ENCODE measurements at regions not wholly inside any gene's neighbourhood (a gene's known extent, or its start where the extent isn't known, plus 50 kb on each side); places are given as distances from the start of the nearest gene placed in this dataset.

- no peak overlapping the region for H2AFZ ChIP-seq (ENCODE audit: low read depth, low read length)
- dilution Hi-C loops (cut with MboI; ENCODE audit: extremely low pct_ligation_motif_present, low sequenced_read_pairs): no loop called here
- TF ChIP-seq, protein P1, sequence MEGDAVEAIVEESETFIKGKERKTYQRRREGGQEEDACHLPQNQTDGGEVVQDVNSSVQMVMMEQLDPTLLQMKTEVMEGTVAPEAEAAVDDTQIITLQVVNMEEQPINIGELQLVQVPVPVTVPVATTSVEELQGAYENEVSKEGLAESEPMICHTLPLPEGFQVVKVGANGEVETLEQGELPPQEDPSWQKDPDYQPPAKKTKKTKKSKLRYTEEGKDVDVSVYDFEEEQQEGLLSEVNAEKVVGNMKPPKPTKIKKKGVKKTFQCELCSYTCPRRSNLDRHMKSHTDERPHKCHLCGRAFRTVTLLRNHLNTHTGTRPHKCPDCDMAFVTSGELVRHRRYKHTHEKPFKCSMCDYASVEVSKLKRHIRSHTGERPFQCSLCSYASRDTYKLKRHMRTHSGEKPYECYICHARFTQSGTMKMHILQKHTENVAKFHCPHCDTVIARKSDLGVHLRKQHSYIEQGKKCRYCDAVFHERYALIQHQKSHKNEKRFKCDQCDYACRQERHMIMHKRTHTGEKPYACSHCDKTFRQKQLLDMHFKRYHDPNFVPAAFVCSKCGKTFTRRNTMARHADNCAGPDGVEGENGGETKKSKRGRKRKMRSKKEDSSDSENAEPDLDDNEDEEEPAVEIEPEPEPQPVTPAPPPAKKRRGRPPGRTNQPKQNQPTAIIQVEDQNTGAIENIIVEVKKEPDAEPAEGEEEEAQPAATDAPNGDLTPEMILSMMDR (IDR thresholded peaks at IDR 0.05; ENCODE audit: extremely low read depth in 1 of 2, insufficient read depth in 1 of 2, low read depth in 1 of 2, low read length in 2 of 2): no peak
- no peak for TF ChIP-seq EZH2 (IDR thresholded peaks at IDR 0.05; ENCODE audit: borderline replicate concordance, low read depth, low read length, severe bottlenecking)
- TF ChIP-seq FOS (IDR thresholded peaks at IDR 0.05; ENCODE audit: borderline replicate concordance, insufficient read depth, low read length): no peak
- TF ChIP-seq POLR2AphosphoS5 (IDR thresholded peaks at IDR 0.05; ENCODE audit: insufficient read depth, low read depth, low read length): no peak
- no peak for TF ChIP-seq GATA2 (IDR thresholded peaks at IDR 0.05; ENCODE audit: insufficient read depth, insufficient read length, low read depth, low read length)
- ChIA-PET CTCF (no interaction called here), POLR2A (no interaction called here)
- BruUV-seq (replicated peaks): no TSS peak
- no peaks in the 10 kb centered on the region for H3K9me3 ChIP-seq (replicated peaks; ENCODE audit: control insufficient read depth, insufficient read depth, low read length)
- H3K9ac ChIP-seq (replicated peaks; ENCODE audit: extremely low read depth, insufficient read depth, low read length): no peak overlapping the region
- intact Hi-C loops (cut with micrococcal nuclease): no loop called here
- DNase-seq (ENCODE audit: low read depth, low spot score): no peak
- H3K9me1 ChIP-seq (replicated peaks; ENCODE audit: control insufficient read depth, extremely low read depth, insufficient read depth, low read length): no peaks in the 10 kb centered on the region
- H3K4me2 ChIP-seq (ENCODE audit: insufficient read depth, low read length): no peak overlapping the region
- no peak overlapping the region for H3K4me3 ChIP-seq (replicated peaks in 1 of 3; ENCODE audit: insufficient read depth in 1 of 3, low read depth in 1 of 3, low read length in 3 of 3)
- no peak for FAIRE-seq
- H4K20me1 ChIP-seq (replicated peaks; ENCODE audit: control insufficient read depth, extremely low read depth, insufficient read depth, low read length): no peaks in the 10 kb centered on the region
- H3K27ac ChIP-seq (ENCODE audit: insufficient read depth, low read depth, low read length): no peak overlapping the region
- H3K79me2 ChIP-seq (ENCODE audit: control insufficient read depth, insufficient read depth, low read length): no peaks in the 10 kb centered on the region
- no peaks in the 10 kb centered on the region for H3K36me3 ChIP-seq (ENCODE audit: control insufficient read depth in 2 of 2, extremely low read depth in 1 of 2, insufficient read depth in 2 of 2, low read length in 2 of 2)
- H3K4me1 ChIP-seq (ENCODE audit: control insufficient read depth, extremely low read depth, insufficient read depth, low read length): no peaks in the 10 kb centered on the region
- no peaks in the 10 kb centered on the region for H3K27me3 ChIP-seq (ENCODE audit: control insufficient read depth in 2 of 2, insufficient read depth in 2 of 2, low read length in 2 of 2)
Measured at GRCh38 chr11:98549571-98549970, 471.2 kb upstream of the CNTN5 start.

DNA sequence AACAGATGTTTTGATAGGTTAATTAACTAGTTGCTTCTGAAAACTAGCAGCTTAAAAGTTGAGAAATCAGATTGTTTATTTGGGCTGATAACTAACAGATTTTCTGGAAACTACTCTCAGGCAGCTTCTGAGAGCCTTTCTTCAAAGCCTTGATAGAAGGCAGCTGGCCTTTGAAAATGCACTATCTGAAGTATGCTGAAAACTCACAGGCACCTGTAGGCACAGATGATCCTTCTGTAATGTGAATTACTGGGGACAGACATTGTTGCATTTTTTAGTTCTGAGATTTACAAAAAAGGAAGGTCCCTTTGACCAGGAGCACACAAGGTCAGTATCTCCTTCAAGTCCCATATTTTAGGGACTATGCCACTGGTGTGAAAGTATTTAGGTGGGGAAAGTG lies 460.8 kb upstream of the CNTN5 start:
- Histone ChIP-seq H3K27me3 (ENCODE audit: control insufficient read depth in 2 of 2, insufficient read depth in 2 of 2, low read length in 2 of 2) (no peaks in the 10 kb centered on the region), H3K9me3 (replicated peaks; ENCODE audit: control insufficient read depth, insufficient read depth, low read length) (peaks cover 2% of the 10 kb centered on the region), H3K9ac (replicated peaks; ENCODE audit: extremely low read depth, insufficient read depth, low read length) (no peak overlapping the region), H3K4me3 (replicated peaks in 1 of 3; ENCODE audit: insufficient read depth in 1 of 3, low read depth in 1 of 3, low read length in 3 of 3) (no peak overlapping the region), H3K4me2 (ENCODE audit: insufficient read depth, low read length) (no peak overlapping the region), H3K4me1 (ENCODE audit: control insufficient read depth, extremely low read depth, insufficient read depth, low read length) (no peaks in the 10 kb centered on the region), H3K9me1 (replicated peaks; ENCODE audit: control insufficient read depth, extremely low read depth, insufficient read depth, low read length) (no peaks in the 10 kb centered on the region), H3K36me3 (ENCODE audit: control insufficient read depth in 2 of 2, extremely low read depth in 1 of 2, insufficient read depth in 2 of 2, low read length in 2 of 2) (no peaks in the 10 kb centered on the region), H2AFZ (ENCODE audit: low read depth, low read length) (no peak overlapping the region), H3K79me2 (ENCODE audit: control insufficient read depth, insufficient read depth, low read length) (no peaks in the 10 kb centered on the region), H4K20me1 (replicated peaks; ENCODE audit: control insufficient read depth, extremely low read depth, insufficient read depth, low read length) (no peaks in the 10 kb centered on the region), H3K27ac (ENCODE audit: insufficient read depth, low read depth, low read length) (no peak overlapping the region)
- DNase-seq (ENCODE audit: low read depth, low spot score): no peak
- no TSS peak for BruUV-seq (replicated peaks)
- ChIA-PET POLR2A (no interaction called here), CTCF (no interaction called here)
- intact Hi-C loops (cut with micrococcal nuclease) (no loop called here), dilution Hi-C loops (cut with MboI; ENCODE audit: extremely low pct_ligation_motif_present, low sequenced_read_pairs) (no loop called here)
- no peak for FAIRE-seq
- TF ChIP-seq, protein P1 (IDR thresholded peaks at IDR 0.05; ENCODE audit: extremely low read depth in 1 of 2, insufficient read depth in 1 of 2, low read depth in 1 of 2, low read length in 2 of 2): no peak
- TF ChIP-seq JUN (IDR thresholded peaks at IDR 0.05; ENCODE audit: borderline replicate concordance, insufficient read depth, insufficient read length, low read depth) (no peak), MAX (IDR thresholded peaks at IDR 0.05; ENCODE audit: insufficient read depth, insufficient read length) (no peak), FOS (IDR thresholded peaks at IDR 0.05; ENCODE audit: borderline replicate concordance, insufficient read depth, low read length) (no peak), POLR2AphosphoS5 (IDR thresholded peaks at IDR 0.05; ENCODE audit: insufficient read depth, low read depth, low read length) (no peak), MYC (IDR thresholded peaks at IDR 0.05; ENCODE audit: low read depth, low read length) (no peak), GATA2 (IDR thresholded peaks at IDR 0.05; ENCODE audit: insufficient read depth, insufficient read length, low read depth, low read length) (no peak), EZH2 (IDR thresholded peaks at IDR 0.05; ENCODE audit: borderline replicate concordance, low read depth, low read length, severe bottlenecking) (no peak), POLR2A (IDR thresholded peaks at IDR 0.05; ENCODE audit: low read depth, low read length) (no peak)

Data from endothelial cell of umbilical vein (primary cell).